HT1080 (cell line): ENCODE measurements at regions not wholly inside any gene's neighbourhood (a gene's known extent, or its start where the extent isn't known, plus 50 kb on each side); places are given as distances from the start of the nearest gene placed in this dataset.

Experiments used
- DNase-seq: peaks from one replicate; pipeline ENCODE4 v3.0.0-alpha.2; 2015; ENCODE audit warnings: low read depth

GRCh38 chr3:115518100-115518852 lies 105.0 kb upstream of the GAP43 start:
- DNase-seq: peak; percentile 92

- no peak for DNase-seq
Measured at GRCh38 chr3:115520241-115520640, 103.1 kb upstream of the GAP43 start.

- no peak for DNase-seq
Measured at GRCh38 chr3:115520651-115521245, 102.6 kb upstream of the GAP43 start.

- no peak for DNase-seq
Measured at GRCh38 chr3:115523458-115523857, 99.9 kb upstream of the GAP43 start.

GRCh38 chr3:115524549-115524948 lies 98.8 kb upstream of the GAP43 start:
- no peak for DNase-seq

GRCh38 chr3:115525731-115526130 lies 97.6 kb upstream of the GAP43 start:
- no peak for DNase-seq

- no peak for DNase-seq
Measured at GRCh38 chr3:115533218-115533617, 90.1 kb upstream of the GAP43 start.

- no peak for DNase-seq
Measured at GRCh38 chr3:115536171-115536570, 87.1 kb upstream of the GAP43 start.

GRCh38 chr3:115537669-115538068 lies 85.6 kb upstream of the GAP43 start:
- DNase-seq: peak; percentile 60

GRCh38 chr3:115547207-115547606 lies 76.1 kb upstream of the GAP43 start:
- no peak for DNase-seq

GRCh38 chr3:115548611-115549010 lies 74.7 kb upstream of the GAP43 start:
- DNase-seq: no peak

- DNase-seq: no peak
Measured at GRCh38 chr3:115549071-115549470, 74.2 kb upstream of the GAP43 start.

GRCh38 chr3:115550285-115550761 lies 73.0 kb upstream of the GAP43 start:
- no peak for DNase-seq

GRCh38 chr3:115551016-115551415 lies 72.3 kb upstream of the GAP43 start:
- DNase-seq: no peak

- no peak for DNase-seq
Measured at GRCh38 chr3:115552007-115552406, 71.3 kb upstream of the GAP43 start.

GRCh38 chr3:115553796-115554486 lies 69.4 kb upstream of the GAP43 start:
- no peak for DNase-seq

- DNase-seq: no peak
Measured at GRCh38 chr3:115554487-115554807, 68.9 kb upstream of the GAP43 start.

- DNase-seq: peak; percentile 18
Measured at GRCh38 chr3:115562636-115563267, 60.6 kb upstream of the GAP43 start.

GRCh38 chr3:115563984-115564383 lies 59.3 kb upstream of the GAP43 start:
- no peak for DNase-seq

GRCh38 chr3:115571413-115571812 lies 51.9 kb upstream of the GAP43 start:
- DNase-seq: no peak
